Loucy (cell line): ENCODE measurements at regions not wholly inside any gene's neighbourhood (a gene's known extent, or its start where the extent isn't known, plus 50 kb on each side); places are given as distances from the start of the nearest gene placed in this dataset.

Experiments
- EZH2phosphoT487 ChIP-seq: fragments of 200-600 bp; IDR thresholded peaks from 2 replicates; pipeline ENCODE4 v1.6.1; 2018; ENCODE audit warnings: antibody characterized with exemption, mild to moderate bottlenecking, moderate library complexity, borderline replicate concordance
- TF ChIP-seq, protein P1 (sequence below): fragments of 200-600 bp; sonication (generic); conservative IDR thresholded peaks from 2 replicates; pipeline ENCODE4 v1.5.1; 2014; ENCODE audit warnings: mild to moderate bottlenecking, antibody characterized with exemption, low read length

DNA sequence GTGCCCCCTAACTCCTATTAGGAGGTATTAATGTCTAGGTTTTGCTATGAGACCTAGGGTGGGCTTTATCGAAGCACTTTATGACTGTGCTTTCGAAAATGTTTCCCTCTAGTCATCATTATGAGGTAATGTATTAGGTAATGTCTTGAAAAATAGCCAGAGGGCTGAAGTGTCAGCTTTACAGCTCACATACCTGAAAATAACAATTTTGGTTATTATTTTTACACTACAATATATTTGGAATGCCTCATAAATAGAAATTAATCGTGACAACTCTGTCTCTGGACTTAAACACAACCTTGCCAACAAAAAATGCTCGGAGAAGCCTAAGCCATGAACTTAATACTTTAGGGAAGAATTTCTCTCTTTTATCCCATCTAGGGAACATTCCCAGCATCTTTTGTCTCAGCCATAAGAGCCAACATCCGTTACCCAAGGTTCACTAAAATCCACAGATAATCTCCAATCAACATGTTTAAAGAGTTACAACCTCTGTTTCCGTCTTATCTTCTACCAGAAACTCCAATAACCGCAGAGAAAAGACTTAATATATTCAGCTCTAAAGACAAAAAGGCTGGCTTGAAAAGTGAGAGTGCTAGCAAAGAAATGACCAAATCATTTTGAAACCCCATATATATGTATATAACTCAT lies 130.9 kb upstream of the RND3 start:
- TF ChIP-seq, protein P1, sequence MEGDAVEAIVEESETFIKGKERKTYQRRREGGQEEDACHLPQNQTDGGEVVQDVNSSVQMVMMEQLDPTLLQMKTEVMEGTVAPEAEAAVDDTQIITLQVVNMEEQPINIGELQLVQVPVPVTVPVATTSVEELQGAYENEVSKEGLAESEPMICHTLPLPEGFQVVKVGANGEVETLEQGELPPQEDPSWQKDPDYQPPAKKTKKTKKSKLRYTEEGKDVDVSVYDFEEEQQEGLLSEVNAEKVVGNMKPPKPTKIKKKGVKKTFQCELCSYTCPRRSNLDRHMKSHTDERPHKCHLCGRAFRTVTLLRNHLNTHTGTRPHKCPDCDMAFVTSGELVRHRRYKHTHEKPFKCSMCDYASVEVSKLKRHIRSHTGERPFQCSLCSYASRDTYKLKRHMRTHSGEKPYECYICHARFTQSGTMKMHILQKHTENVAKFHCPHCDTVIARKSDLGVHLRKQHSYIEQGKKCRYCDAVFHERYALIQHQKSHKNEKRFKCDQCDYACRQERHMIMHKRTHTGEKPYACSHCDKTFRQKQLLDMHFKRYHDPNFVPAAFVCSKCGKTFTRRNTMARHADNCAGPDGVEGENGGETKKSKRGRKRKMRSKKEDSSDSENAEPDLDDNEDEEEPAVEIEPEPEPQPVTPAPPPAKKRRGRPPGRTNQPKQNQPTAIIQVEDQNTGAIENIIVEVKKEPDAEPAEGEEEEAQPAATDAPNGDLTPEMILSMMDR = no peak
- TF ChIP-seq EZH2phosphoT487 = no peak
